HL-60 (cell line): ENCODE measurements at regions not wholly inside any gene's neighbourhood (a gene's known extent, or its start where the extent isn't known, plus 50 kb on each side); places are given as distances from the start of the nearest gene placed in this dataset.

Experiments
- CTCF ChIP-seq: IDR thresholded peaks from one replicate; pipeline ENCODE4 v1.5.1; 2011; ENCODE audit warnings: low read length, control low read depth, inconsistent platforms; ENCODE audit not compliant: insufficient read depth
- POLR2AphosphoS5 ChIP-seq: IDR thresholded peaks from 2 replicates; pipeline ENCODE4 v1.6.1; 2012; ENCODE audit warnings: low read depth
- REST ChIP-seq: IDR thresholded peaks from 2 replicates; pipeline ENCODE4 v1.6.1; 2012; ENCODE audit warnings: low read depth; ENCODE audit not compliant: insufficient replicate concordance

GRCh38 chr12:90124289-90124688, 415.7 kb upstream of the ATP2B1 start:
- no peak for TF ChIP-seq POLR2AphosphoS5
- TF ChIP-seq CTCF, result no peak
- TF ChIP-seq REST, result no peak
